HL-60 (cell line): ENCODE measurements at regions not wholly inside any gene's neighbourhood (a gene's known extent, or its start where the extent isn't known, plus 50 kb on each side); places are given as distances from the start of the nearest gene placed in this dataset.

Experiments
- DNase-seq, 2 experiments: peaks; one replicate each; pipeline ENCODE4 v3.0.0-alpha.2; 2010 to 2020; ENCODE audit warnings: low read depth in 1 of 2, low spot score in 1 of 2
- H3K27ac ChIP-seq: fragments of 250-450 bp; sonication (Bioruptor Pico); replicated peaks from 2 replicates; pipeline ENCODE4 v1.5.1; 2020; ENCODE audit warnings: mild to moderate bottlenecking, moderate library complexity
- H3K27me3 ChIP-seq: fragments of 250-450 bp; sonication (Bioruptor Pico); 2 replicates; pipeline ENCODE4 v1.5.1; 2021; ENCODE audit warnings: mild to moderate bottlenecking, moderate library complexity; ENCODE audit not compliant: insufficient read depth, poor library complexity, severe bottlenecking
- H3K4me3 ChIP-seq: replicated peaks from 2 replicates; pipeline ENCODE4 v1.5.1; 2011; ENCODE audit warnings: mild to moderate bottlenecking, control low read depth, low read length; ENCODE audit not compliant: insufficient read depth
- GABPA ChIP-seq: IDR thresholded peaks from 2 replicates; pipeline ENCODE4 v1.6.1; 2012; ENCODE audit warnings: low read depth
- POLR2AphosphoS5 ChIP-seq: IDR thresholded peaks from 2 replicates; pipeline ENCODE4 v1.6.1; 2012; ENCODE audit warnings: low read depth
- SPI1 ChIP-seq: IDR thresholded peaks from 2 replicates; pipeline ENCODE4 v1.6.1; 2012; ENCODE audit warnings: low read depth, mild to moderate bottlenecking, borderline replicate concordance
- TF ChIP-seq, protein P1 (sequence below): IDR thresholded peaks from one replicate; pipeline ENCODE4 v1.5.1; 2011; ENCODE audit warnings: low read length, control low read depth, inconsistent platforms; ENCODE audit not compliant: insufficient read depth
- TF ChIP-seq, protein P2 (sequence below): IDR thresholded peaks from 2 replicates; pipeline ENCODE4 v1.6.1; 2012; ENCODE audit warnings: low read depth; ENCODE audit not compliant: insufficient replicate concordance

DNA sequence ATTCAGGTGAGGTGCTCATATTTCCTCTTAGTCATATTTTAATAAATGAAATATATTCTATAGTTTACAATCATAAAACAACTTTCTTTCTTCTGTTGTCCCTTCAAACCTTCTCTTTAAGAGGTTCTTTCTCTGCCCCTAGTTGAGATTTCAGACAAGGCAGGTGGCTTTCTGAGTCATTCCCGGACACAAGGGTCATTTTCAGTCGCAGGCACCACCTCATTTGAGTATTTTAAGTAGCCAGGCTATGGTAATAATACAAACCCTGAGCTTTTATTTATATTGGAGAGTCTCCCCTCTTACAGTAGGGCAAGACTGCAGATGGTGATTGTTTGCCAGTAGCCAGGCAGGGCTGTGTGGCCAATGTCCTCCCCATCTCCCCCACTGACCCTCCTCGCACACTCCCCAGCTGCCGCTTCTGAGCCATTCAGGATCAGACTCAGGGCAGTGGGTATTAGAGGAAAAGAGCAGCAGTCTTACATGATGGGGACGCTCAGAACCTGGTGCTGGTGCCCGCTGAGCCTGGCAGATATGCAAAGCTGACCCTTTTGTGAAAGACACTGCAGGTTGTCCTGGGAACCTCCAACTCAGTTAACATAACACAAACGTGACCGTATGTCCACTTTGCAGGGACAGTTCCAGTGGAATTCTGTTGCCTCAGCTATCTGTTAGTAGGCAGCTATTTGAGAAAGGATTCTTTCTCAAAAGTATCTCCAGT, 101.1 kb upstream of the BCL2L14 start:
- Histone ChIP-seq H3K27me3 (no peaks in the 10 kb centered on the region), H3K27ac (no peak overlapping the region), H3K4me3 (no peak overlapping the region)
- TF ChIP-seq SPI1, result no peak
- TF ChIP-seq, protein P1, sequence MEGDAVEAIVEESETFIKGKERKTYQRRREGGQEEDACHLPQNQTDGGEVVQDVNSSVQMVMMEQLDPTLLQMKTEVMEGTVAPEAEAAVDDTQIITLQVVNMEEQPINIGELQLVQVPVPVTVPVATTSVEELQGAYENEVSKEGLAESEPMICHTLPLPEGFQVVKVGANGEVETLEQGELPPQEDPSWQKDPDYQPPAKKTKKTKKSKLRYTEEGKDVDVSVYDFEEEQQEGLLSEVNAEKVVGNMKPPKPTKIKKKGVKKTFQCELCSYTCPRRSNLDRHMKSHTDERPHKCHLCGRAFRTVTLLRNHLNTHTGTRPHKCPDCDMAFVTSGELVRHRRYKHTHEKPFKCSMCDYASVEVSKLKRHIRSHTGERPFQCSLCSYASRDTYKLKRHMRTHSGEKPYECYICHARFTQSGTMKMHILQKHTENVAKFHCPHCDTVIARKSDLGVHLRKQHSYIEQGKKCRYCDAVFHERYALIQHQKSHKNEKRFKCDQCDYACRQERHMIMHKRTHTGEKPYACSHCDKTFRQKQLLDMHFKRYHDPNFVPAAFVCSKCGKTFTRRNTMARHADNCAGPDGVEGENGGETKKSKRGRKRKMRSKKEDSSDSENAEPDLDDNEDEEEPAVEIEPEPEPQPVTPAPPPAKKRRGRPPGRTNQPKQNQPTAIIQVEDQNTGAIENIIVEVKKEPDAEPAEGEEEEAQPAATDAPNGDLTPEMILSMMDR, result no peak
- no peak for TF ChIP-seq GABPA
- TF ChIP-seq, protein P2, sequence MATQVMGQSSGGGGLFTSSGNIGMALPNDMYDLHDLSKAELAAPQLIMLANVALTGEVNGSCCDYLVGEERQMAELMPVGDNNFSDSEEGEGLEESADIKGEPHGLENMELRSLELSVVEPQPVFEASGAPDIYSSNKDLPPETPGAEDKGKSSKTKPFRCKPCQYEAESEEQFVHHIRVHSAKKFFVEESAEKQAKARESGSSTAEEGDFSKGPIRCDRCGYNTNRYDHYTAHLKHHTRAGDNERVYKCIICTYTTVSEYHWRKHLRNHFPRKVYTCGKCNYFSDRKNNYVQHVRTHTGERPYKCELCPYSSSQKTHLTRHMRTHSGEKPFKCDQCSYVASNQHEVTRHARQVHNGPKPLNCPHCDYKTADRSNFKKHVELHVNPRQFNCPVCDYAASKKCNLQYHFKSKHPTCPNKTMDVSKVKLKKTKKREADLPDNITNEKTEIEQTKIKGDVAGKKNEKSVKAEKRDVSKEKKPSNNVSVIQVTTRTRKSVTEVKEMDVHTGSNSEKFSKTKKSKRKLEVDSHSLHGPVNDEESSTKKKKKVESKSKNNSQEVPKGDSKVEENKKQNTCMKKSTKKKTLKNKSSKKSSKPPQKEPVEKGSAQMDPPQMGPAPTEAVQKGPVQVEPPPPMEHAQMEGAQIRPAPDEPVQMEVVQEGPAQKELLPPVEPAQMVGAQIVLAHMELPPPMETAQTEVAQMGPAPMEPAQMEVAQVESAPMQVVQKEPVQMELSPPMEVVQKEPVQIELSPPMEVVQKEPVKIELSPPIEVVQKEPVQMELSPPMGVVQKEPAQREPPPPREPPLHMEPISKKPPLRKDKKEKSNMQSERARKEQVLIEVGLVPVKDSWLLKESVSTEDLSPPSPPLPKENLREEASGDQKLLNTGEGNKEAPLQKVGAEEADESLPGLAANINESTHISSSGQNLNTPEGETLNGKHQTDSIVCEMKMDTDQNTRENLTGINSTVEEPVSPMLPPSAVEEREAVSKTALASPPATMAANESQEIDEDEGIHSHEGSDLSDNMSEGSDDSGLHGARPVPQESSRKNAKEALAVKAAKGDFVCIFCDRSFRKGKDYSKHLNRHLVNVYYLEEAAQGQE, result no peak
- no peak for TF ChIP-seq POLR2AphosphoS5
- no peak for DNase-seq

DNA sequence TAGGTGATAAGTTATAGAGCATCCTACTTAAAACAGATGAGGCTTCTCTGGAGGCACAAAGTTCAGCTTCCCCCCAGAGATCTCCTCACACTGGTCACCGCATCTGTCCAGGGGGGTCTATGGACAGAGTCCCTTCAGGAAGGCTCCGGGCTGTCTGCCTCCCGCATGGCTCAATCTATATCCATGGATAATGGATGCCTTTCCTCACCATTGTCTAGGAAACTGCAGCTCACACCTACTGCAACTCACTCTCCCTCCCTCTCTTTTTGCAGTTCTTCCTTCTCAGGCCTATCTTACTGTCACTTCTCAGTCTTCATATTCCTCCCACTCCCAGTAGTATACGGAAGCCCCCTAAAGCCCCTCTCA, 100.6 kb upstream of the BCL2L14 start:
- TF ChIP-seq, protein P1, result no peak
- TF ChIP-seq POLR2AphosphoS5, result no peak
- TF ChIP-seq SPI1, result no peak
- TF ChIP-seq, protein P2, result no peak
- TF ChIP-seq GABPA, result no peak
- Histone ChIP-seq H3K27me3 (no peaks in the 10 kb centered on the region), H3K27ac (no peak overlapping the region), H3K4me3 (no peak overlapping the region)
- DNase-seq, result no peak

DNA sequence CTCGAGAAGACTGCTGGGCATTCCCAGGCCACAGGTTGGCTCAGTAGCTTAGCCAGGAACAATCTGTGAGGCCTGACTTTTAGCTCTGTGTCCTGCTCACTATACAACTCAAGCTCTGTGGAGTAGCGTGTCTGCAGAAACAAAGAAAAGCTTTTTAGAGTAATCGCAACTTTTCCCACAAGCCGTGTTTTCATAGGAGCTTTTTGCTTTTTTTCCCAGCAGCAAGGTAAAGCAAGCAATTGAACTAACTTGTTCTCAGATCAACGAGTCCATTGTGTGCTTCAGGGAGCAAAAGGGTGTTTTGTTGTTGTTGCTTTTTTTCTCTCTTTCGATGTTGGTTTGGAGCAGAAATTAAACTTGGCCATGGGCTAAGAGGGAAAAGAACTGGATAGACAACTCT, 97.3 kb upstream of the BCL2L14 start:
- no peaks in the 10 kb centered on the region for H3K27me3 ChIP-seq
- no peak overlapping the region for H3K27ac ChIP-seq
- H3K4me3 ChIP-seq, result no peak overlapping the region
- TF ChIP-seq, protein P2, result no peak
- no peak for TF ChIP-seq SPI1
- TF ChIP-seq GABPA, result no peak
- no peak for TF ChIP-seq POLR2AphosphoS5
- TF ChIP-seq, protein P1, result no peak
- no peak for DNase-seq
